GM19395 (cell line): ENCODE measurements at regions not wholly inside any gene's neighbourhood (a gene's known extent, or its start where the extent isn't known, plus 50 kb on each side); places are given as distances from the start of the nearest gene placed in this dataset.
"Not testable (repeated sequence)": the region's sequence is repeated elsewhere in the genome, so short reads cannot be mapped to it uniquely, and the experiment has no call there.

Source experiments
- ATAC-seq: cut with Tn5 transposase; IDR thresholded peaks from one replicate; pipeline ENCODE4 v1.9.1; 2021; ENCODE audit warnings: mild to moderate bottlenecking, moderate library complexity; ENCODE audit not compliant: unreplicated experiment

GRCh38 chr2:190005513-190005912 lies 57.0 kb downstream of the MSTN start:
- ATAC-seq, result no peak

- no peak for ATAC-seq
Observed at GRCh38 chr2:189999661-190000060, 62.9 kb downstream of the MSTN start.

GRCh38 chr2:189998665-189999064 lies 63.9 kb downstream of the MSTN start:
- ATAC-seq, result not testable (repeated sequence)

DNA sequence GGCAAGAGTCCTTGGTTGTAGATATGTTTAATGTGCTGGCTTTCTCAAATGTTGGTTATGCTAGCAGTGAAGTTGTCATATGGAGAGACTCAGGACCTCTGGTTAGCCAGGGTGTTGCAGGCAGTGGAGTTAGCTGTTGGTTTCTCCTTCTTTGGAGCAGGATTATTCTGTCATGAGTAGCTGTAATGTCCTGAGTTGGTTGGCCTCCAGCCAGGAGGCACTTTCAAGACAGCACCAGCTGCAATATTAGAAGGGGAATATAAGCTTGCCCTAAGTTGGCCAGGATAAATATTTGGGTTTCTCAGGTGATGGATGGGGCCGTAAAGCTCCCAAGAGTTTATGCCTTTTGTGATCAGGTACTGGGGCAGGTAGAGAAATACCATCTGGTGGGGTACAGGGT lies 65.5 kb downstream of the MSTN start:
- no peak for ATAC-seq

DNA sequence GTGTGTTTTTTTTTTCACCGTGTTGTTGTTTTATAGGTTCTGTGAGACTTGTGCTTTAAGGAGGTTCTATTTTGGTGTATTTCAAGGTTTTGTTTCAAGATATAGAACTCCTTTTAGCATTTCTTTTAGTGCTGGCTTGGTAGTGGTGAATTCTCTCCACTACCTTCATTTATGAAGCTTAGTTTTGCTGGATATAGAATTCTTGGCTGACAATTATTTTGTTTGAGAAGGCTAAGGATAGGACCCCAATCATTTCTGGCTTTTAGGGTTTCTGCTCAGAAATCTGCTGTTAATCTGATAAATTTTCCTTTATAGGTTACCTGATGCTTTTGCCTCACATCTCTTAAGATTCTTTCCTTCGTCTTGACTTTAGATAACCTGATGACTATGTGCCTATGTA lies 66.8 kb downstream of the MSTN start:
- no peak for ATAC-seq

- no peak for ATAC-seq
Observed at GRCh38 chr2:189982780-189983394, 79.6 kb downstream of the MSTN start.

DNA sequence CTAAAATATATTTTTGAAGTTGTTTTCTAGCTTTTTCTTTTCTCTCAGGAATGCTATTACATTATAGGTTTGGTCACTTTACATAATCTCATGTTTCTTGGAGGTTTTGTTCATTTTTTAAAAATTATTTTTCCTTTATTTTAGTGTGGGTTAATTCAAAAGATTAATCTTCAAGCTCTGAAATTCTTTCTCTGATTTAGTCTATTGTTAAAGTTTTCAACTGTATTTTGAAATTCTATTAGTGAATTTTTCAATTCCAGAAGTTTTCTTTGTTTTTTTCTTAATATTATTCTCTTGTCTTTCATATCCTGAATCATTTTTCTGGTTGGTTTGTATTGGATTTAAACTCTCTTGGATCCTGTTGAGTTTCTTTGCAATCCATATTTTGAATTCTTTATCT lies 80.4 kb downstream of the MSTN start:
- no peak for ATAC-seq

DNA sequence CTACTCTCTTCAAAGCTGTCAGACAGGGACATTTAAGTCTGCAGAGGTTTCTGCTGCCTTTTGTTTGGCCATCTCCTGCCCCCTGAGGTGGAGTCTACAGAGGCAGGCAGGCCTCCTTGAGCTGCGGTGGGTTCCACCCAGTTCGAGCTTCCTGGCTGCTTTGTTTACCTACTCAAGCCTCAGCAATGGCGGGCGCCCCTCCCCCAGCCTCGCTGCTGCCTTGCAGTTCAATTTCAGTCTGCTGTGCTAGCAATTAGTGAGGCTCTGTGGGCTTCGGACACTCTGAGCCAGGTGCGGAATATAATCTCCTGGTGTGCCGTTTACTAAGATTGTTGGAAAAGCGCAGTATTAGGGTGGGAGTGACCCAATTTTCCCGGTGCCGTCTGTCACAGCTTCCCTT lies 86.0 kb downstream of the MSTN start:
- ATAC-seq, result not testable (repeated sequence)

DNA sequence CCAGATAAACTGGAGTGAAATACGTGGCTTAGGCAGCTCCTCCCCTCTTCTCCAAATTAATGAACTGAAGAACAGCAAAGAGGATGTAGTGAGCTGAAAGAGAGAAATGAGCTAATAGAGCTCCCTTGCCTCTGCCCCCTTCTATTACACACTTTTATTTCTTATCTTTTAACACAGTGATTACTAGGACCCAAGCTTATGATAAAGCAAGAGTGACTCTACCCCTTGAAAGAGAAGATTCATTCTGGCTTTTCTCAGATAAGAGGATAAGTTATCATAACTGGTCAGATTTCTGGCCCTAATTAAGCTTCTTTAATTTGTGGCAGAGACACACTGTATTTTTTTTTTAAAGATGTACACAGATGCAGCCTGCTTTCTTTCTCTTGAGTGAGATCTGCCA lies 102.2 kb downstream of the MSTN start:
- no peak for ATAC-seq

DNA sequence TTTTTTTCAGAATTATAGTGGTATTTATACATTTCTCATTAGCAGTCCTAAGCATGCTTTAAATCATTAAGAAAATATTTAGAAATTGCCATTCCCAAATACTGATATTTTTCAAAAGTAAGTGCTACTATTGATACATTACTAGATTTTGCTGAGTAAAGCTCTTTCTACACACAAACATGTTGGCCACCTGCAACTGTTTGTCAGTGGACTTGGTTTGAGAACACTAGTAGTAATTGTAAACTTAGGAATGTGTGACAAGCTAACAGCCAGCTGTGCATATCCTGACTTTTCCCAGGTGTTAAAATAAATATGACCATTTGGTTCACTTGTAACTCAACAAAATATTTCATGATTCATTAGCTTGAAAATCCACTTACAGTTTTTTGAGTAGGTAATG lies 103.1 kb downstream of the MSTN start:
- no peak for ATAC-seq

- ATAC-seq, result peak; percentile 63
Observed at GRCh38 chr2:189954989-189955388, 107.5 kb downstream of the MSTN start.

GRCh38 chr2:189952536-189953109 lies 109.9 kb downstream of the MSTN start:
- ATAC-seq, result peak; percentile 89

- peak; percentile 58 for ATAC-seq
Observed at GRCh38 chr2:189951791-189952535, 110.6 kb downstream of the MSTN start.

DNA sequence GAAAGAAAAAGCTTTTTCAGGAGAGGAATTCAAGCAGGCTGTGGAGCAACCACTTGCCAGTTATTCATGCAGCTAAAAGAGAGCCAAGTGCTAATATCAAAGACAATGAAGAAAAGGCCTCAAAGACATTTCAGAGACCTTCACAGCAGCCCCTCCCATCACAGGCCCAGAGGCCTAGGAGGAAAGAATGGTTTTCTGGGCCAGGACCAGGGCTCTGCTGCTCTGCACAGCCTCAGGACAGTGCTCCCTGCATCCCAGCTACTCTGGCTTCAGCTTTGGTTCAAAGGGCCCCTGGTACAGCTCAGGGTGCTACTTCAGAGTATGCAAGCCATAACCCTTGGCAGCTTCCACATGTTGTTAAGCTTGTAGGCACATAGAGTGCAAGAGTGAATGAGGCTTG lies 119.5 kb downstream of the MSTN start:
- no peak for ATAC-seq

DNA sequence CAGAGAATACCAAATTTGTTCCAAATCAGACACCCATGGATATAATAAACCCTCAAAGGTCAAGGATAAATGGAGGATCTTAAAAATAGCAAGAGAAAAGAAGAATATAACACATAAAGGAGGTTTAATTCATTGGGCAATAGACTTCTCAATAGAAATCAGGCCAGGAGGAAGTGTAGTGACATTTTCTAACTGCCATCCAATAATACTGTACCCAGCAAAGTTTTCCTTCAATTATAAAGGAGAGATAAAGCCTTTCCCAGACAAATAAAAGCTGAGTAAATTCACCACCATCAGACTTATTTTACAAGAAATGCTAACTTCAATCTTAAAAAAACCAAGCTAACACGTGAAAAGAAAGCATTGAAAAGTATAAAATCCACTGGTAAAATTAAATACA lies 121.6 kb downstream of the MSTN start:
- ATAC-seq, result no peak

DNA sequence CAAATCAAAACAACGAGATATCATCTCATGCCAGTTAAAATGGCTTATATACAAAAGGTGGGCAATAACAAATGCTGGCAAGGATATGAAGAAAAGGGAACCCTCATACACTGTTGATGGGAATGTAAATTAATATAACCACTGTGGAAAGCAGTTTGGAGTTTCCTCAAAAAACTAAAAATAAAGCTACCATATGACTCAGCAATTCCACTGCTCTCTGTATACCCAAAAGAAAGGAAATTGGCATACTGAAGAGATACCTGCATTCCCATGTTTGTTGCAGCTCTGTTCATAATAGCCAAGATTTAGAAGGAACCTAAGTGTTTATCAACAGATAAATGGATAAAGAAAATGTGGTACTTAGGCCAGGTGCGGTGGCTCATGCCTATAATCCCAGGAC lies 124.8 kb downstream of the MSTN start:
- ATAC-seq, result no peak

DNA sequence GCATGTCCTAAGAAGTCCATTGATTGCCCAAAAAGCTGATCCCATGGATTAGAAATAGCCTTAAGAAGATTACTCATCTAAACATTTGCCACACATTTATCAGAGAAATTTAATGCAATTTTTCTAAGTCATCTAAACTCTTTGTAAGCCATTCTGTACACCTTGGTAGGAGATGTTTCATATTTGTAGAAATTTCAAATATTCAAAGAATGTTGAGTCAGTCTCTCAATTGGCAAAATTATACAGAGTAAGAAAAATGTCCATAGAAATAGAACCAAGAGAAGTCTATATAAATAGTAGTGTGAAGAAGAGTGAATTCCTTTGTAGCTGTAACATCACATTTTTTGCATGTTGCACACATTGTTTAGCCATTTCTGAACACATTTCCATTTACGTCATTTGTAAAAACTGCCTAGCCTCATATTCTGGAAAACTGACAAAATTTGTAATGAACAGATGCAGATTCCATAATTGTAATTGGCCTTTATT lies 128.6 kb downstream of the MSTN start:
- no peak for ATAC-seq

DNA sequence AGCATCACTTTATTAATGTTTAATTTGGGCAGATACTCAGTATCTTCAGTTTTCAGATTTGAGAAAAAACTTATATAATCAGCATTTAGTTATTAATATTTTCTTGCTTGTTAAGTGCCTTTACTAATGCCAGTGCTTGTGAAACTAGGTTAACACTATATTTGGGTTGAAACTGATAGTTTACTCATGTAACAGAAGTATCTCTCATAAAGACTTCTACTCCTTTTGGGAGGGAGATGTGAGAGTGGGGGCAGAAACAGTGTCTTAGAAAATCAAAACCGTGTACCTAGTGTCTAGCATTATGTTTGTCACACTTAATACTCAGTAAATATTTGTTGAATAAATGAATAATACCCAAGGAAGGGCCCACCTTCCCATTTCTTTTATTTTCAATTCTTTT lies 129.5 kb downstream of the MSTN start:
- peak; percentile 99 for ATAC-seq

DNA sequence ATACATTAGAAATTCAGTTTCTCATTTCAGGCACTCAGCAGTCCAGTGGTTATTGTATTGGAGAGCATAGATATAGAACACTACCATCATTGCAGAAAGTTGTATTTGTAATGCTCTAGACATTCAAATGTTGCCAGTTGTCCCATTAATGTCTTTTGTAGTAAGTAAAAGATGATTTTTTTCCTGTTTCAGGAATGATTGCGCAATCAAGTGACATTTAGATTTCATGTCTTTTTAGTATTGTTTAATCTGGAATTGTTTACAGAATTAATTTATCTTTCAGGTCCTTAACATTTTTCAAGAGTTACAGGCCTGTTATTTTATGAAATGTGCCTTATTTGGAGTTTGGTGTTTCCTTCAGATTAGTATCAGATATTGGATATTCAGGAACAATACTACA lies 134.7 kb downstream of the MSTN start:
- no peak for ATAC-seq
